ENCODE measurements at regions not wholly inside any gene's neighbourhood (a gene's known extent, or its start where the extent isn't known, plus 50 kb on each side); places are given as distances from the start of the nearest gene placed in this dataset.
"Not testable (repeated sequence)": the region's sequence is repeated elsewhere in the genome, so short reads cannot be mapped to it uniquely, and the experiment has no call there.

GRCh38 chr14:38062223-38062622 lies 145.5 kb upstream of the SSTR1 start:
- not testable (repeated sequence) for TF ChIP-seq TCF7L2 (IDR thresholded peaks at IDR 0.05; ENCODE audit: low read depth, low read length); CTCF (IDR thresholded peaks at IDR 0.05); REST (IDR thresholded peaks at IDR 0.05; ENCODE audit: insufficient read depth in 1 of 2, low read depth in 2 of 2, low read length in 1 of 2); POLR2AphosphoS5 (IDR thresholded peaks at IDR 0.05; ENCODE audit: low read depth, low read length); SIN3A (IDR thresholded peaks at IDR 0.05; ENCODE audit: borderline replicate concordance, insufficient read depth, low read depth, low read length)
